NCI-H146 treated with DMSO at 0.1 percent for 48 hours (cell line): ENCODE measurements at regions not wholly inside any gene's neighbourhood (a gene's known extent, or its start where the extent isn't known, plus 50 kb on each side); places are given as distances from the start of the nearest gene placed in this dataset.
"Not testable (repeated sequence)": the region's sequence is repeated elsewhere in the genome, so short reads cannot be mapped to it uniquely, and the experiment has no call there.

Source experiments
- DNase-seq: peaks from one replicate; lab custom pipeline; 2025; ENCODE audit not compliant: unreplicated experiment; lab: John Stamatoyannopoulos, UW

- not testable (repeated sequence) for DNase-seq
Observed at GRCh38 chr20:25852968-25853717, 156.5 kb upstream of the ZNF337 start.

GRCh38 chr20:25850133-25850532 is 153.5 kb upstream of the ZNF337 start:
- DNase-seq, result not testable (repeated sequence)

- DNase-seq, result no peak
Observed at GRCh38 chr20:25848222-25848621, 151.6 kb upstream of the ZNF337 start.

GRCh38 chr20:25844640-25845039 is 148.0 kb upstream of the ZNF337 start:
- not testable (repeated sequence) for DNase-seq

- DNase-seq, result not testable (repeated sequence)
Observed at GRCh38 chr20:25813511-25813910, 116.9 kb upstream of the ZNF337 start.

GRCh38 chr20:25798174-25798993 is 101.7 kb upstream of the ZNF337 start:
- not testable (repeated sequence) for DNase-seq

GRCh38 chr20:25797062-25797461 is 100.4 kb upstream of the ZNF337 start:
- not testable (repeated sequence) for DNase-seq

- not testable (repeated sequence) for DNase-seq
Observed at GRCh38 chr20:25777241-25777640, 80.6 kb upstream of the ZNF337 start.

- DNase-seq, result not testable (repeated sequence)
Observed at GRCh38 chr20:25774711-25775110, 78.1 kb upstream of the ZNF337 start.

GRCh38 chr20:25774203-25774602 is 77.5 kb upstream of the ZNF337 start:
- not testable (repeated sequence) for DNase-seq

GRCh38 chr20:25772437-25772836 is 75.8 kb upstream of the ZNF337 start:
- DNase-seq, result not testable (repeated sequence)

GRCh38 chr20:25771818-25772217 is 75.2 kb upstream of the ZNF337 start:
- DNase-seq, result not testable (repeated sequence)

GRCh38 chr20:25761596-25761995 is 64.9 kb upstream of the ZNF337 start:
- no peak for DNase-seq

- not testable (repeated sequence) for DNase-seq
Observed at GRCh38 chr20:25761046-25761445, 64.4 kb upstream of the ZNF337 start.

GRCh38 chr20:25750765-25751696 is 54.4 kb upstream of the ZNF337 start:
- DNase-seq, result no peak

- no peak for DNase-seq
Observed at GRCh38 chr20:25750220-25750764, 53.6 kb upstream of the ZNF337 start.

GRCh38 chr20:25749649-25750048 is 53.0 kb upstream of the ZNF337 start:
- no peak for DNase-seq
